Bronchial epithelial cell (primary cell): ENCODE measurements at regions not wholly inside any gene's neighbourhood (a gene's known extent, or its start where the extent isn't known, plus 50 kb on each side); places are given as distances from the start of the nearest gene placed in this dataset.

ENCODE experiments used
- DNase-seq: peaks from one replicate; pipeline ENCODE4 v3.0.0-alpha.2; 2010; ENCODE audit warnings: low read depth
- FAIRE-seq: peaks from 2 replicates; lab custom pipeline; 2011; peaks lifted over from hg19 to GRCh38; lab: Jason Lieb, UNC
- H3K27me3 ChIP-seq: 2 replicates; pipeline ENCODE4 v1.5.1; 2011; ENCODE audit warnings: low read length; ENCODE audit not compliant: control insufficient read depth, insufficient read depth
- H3K36me3 ChIP-seq: 2 replicates; pipeline ENCODE4 v1.5.1; 2011; ENCODE audit warnings: low read length; ENCODE audit not compliant: control insufficient read depth, insufficient read depth
- H3K4me3 ChIP-seq: 2 replicates; pipeline ENCODE4 v1.5.1; 2011; ENCODE audit warnings: mild to moderate bottlenecking, low read depth, low read length, control low read depth
- CTCF ChIP-seq: IDR thresholded peaks from 2 replicates; pipeline ENCODE4 v1.5.1; 2011; ENCODE audit warnings: mild to moderate bottlenecking, moderate library complexity, low read length, control low read depth, inconsistent platforms; ENCODE audit not compliant: insufficient read depth, severe bottlenecking

DNA sequence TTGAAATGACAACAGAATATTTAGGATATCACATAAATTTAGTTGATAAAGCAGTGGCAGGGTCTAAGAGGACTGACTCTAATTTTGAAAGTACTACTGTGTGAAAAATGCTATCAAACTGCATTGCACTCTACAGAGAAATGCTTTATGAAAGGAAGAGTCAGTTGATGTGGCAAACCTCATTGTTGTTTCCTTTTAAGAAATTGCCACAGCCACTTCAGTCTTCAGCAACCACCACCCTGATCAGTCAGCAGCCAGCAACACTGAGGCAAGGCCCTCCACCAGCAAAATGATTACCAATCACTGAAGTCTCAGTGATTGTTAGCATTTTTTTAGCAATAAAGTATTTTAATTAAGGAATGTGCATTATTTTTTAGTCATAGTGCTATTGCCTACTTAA is 488.7 kb upstream of the SLC39A10 start:
- TF ChIP-seq CTCF: no peak
- Histone ChIP-seq H3K27me3 (no peaks in the 10 kb centered on the region), H3K36me3 (no peaks in the 10 kb centered on the region), H3K4me3 (no peak overlapping the region)
- no peak for DNase-seq
- FAIRE-seq: no peak

- Histone ChIP-seq H3K36me3 (no peaks in the 10 kb centered on the region), H3K27me3 (no peaks in the 10 kb centered on the region), H3K4me3 (no peak overlapping the region)
- TF ChIP-seq CTCF: no peak
- no peak for FAIRE-seq
- no peak for DNase-seq
Measured at GRCh38 chr2:195164930-195165329, 492.1 kb upstream of the SLC39A10 start.

DNA sequence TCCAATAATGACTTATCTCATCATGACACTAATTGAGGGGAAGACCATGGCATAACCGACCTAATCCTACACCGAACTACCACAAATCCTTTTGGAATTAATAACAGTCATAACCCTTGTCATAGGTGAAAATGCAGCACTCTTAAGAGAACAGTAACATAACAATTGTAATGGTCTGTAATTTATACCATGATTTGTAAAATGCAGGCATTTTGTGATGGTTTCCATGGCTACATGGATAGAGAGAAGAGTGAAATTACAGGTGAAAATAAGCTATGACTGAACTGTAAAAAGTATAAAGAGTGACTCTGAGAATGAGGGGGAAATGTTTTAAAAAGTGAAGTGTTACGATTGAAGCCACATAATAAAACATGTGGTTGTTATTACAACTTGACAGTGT is 494.1 kb upstream of the SLC39A10 start:
- no peak for FAIRE-seq
- no peaks in the 10 kb centered on the region for H3K36me3 ChIP-seq
- DNase-seq: no peak
- H3K4me3 ChIP-seq: no peak overlapping the region
- no peaks in the 10 kb centered on the region for H3K27me3 ChIP-seq
- no peak for TF ChIP-seq CTCF

DNA sequence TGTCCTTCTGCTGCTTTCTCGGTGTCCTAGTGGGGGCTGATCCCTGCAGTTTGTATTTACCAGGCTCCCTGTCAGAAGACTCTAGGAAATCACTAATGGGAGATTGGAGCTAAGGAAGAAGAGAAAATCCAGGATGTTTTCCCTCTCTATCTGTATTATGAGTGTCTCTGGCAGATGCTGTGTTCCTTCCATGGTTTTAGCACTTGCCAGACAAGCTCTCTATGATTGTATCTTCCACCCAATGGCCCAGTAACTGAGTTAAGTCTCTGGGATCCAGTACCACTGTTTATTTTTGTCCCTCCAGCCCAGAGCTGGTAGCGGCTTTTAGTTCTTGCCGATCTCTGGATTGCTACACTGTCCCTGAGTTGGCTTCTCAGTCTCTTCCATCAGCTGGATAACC is 494.8 kb upstream of the SLC39A10 start:
- FAIRE-seq (no peak), DNase-seq (no peak)
- H3K27me3 ChIP-seq: no peaks in the 10 kb centered on the region
- H3K36me3 ChIP-seq: no peaks in the 10 kb centered on the region
- no peak for TF ChIP-seq CTCF
- no peak overlapping the region for H3K4me3 ChIP-seq

DNA sequence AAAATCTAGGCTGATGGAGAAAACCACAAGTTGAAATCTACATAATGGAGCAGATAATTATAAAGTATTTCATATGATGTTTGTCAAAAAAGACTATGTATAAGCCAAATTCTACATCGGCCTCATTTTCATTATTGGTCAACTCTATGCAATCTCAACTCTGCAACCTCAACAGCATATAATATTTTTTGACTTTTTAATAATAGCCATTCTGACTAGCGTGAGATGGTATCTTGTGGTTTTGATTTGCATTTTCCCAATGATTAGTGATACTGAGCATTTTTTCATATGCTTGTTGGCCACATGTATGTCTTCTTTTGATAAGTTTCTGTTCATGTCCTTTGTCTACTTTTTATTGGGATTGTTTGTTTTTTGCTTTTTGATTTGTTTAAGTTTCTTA is 496.1 kb upstream of the SLC39A10 start:
- TF ChIP-seq CTCF: no peak
- DNase-seq (no peak), FAIRE-seq (no peak)
- no peaks in the 10 kb centered on the region for H3K36me3 ChIP-seq
- no peaks in the 10 kb centered on the region for H3K27me3 ChIP-seq
- no peak overlapping the region for H3K4me3 ChIP-seq

GRCh38 chr2:195151711-195152110 is 505.3 kb upstream of the SLC39A10 start:
- H3K36me3 ChIP-seq: no peaks in the 10 kb centered on the region
- no peak overlapping the region for H3K4me3 ChIP-seq
- no peak for TF ChIP-seq CTCF
- DNase-seq (no peak), FAIRE-seq (no peak)
- H3K27me3 ChIP-seq: no peaks in the 10 kb centered on the region
